ENCODE measurements at regions not wholly inside any gene's neighbourhood (a gene's known extent, or its start where the extent isn't known, plus 50 kb on each side); places are given as distances from the start of the nearest gene placed in this dataset.

DNA sequence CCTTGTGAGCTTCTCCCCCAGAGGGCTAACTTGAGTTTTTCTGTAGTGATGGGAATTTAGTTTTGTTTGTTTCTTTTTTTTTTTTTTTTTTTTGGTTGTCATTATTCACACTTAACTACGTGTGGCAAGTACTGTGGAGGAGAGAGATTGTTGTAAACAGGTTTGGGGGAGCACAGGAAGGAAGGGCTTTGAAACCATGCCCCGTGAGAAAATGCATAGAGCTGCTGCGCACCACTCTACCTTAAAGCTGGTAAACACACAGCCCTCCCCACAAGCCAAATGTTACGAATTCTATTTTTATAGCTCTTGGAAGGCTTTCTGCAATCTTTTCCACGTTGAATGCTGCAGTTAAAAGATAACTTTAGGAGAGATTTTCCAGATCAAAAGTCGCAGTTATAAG is 76.2 kb downstream of the ZNF22 start:
- no peak for TF ChIP-seq POLR2A (IDR thresholded peaks at IDR 0.05)
- TF ChIP-seq, protein P1, sequence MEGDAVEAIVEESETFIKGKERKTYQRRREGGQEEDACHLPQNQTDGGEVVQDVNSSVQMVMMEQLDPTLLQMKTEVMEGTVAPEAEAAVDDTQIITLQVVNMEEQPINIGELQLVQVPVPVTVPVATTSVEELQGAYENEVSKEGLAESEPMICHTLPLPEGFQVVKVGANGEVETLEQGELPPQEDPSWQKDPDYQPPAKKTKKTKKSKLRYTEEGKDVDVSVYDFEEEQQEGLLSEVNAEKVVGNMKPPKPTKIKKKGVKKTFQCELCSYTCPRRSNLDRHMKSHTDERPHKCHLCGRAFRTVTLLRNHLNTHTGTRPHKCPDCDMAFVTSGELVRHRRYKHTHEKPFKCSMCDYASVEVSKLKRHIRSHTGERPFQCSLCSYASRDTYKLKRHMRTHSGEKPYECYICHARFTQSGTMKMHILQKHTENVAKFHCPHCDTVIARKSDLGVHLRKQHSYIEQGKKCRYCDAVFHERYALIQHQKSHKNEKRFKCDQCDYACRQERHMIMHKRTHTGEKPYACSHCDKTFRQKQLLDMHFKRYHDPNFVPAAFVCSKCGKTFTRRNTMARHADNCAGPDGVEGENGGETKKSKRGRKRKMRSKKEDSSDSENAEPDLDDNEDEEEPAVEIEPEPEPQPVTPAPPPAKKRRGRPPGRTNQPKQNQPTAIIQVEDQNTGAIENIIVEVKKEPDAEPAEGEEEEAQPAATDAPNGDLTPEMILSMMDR (IDR thresholded peaks at IDR 0.05): no peak

Measured in lower leg skin (tissue), 3 donors.